ENCODE measurements at regions not wholly inside any gene's neighbourhood (a gene's known extent, or its start where the extent isn't known, plus 50 kb on each side); places are given as distances from the start of the nearest gene placed in this dataset.
"Not testable (repeated sequence)": the region's sequence is repeated elsewhere in the genome, so short reads cannot be mapped to it uniquely, and the experiment has no call there.

GRCh38 chr3:177633671-177634207, 436.5 kb upstream of the TBL1XR1 start:
- no peaks in the 10 kb centered on the region for H3K36me3 ChIP-seq
- TF ChIP-seq POLR2AphosphoS5 (IDR thresholded peaks at IDR 0.05) (no peak), POLR2A (IDR thresholded peaks at IDR 0.05) (no peak)
- TF ChIP-seq, protein P1, sequence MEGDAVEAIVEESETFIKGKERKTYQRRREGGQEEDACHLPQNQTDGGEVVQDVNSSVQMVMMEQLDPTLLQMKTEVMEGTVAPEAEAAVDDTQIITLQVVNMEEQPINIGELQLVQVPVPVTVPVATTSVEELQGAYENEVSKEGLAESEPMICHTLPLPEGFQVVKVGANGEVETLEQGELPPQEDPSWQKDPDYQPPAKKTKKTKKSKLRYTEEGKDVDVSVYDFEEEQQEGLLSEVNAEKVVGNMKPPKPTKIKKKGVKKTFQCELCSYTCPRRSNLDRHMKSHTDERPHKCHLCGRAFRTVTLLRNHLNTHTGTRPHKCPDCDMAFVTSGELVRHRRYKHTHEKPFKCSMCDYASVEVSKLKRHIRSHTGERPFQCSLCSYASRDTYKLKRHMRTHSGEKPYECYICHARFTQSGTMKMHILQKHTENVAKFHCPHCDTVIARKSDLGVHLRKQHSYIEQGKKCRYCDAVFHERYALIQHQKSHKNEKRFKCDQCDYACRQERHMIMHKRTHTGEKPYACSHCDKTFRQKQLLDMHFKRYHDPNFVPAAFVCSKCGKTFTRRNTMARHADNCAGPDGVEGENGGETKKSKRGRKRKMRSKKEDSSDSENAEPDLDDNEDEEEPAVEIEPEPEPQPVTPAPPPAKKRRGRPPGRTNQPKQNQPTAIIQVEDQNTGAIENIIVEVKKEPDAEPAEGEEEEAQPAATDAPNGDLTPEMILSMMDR (IDR thresholded peaks at IDR 0.05) = no peak
- H3K4me3 ChIP-seq = no peak overlapping the region
- intact Hi-C loops (cut with DNase I; ENCODE audit: low total_unique reads) = loop anchor here (5.0 kb wide), 1 partner anchor 411 kb away; no protein-coding TSS in a partner anchor
- H3K9me3 ChIP-seq = peaks cover 3 to 4% of the 10 kb centered on the region in 2 donors
- H3K4me1 ChIP-seq = no peaks in the 10 kb centered on the region
- H3K27ac ChIP-seq = no peak overlapping the region
- no peak for DNase-seq (ENCODE audit: low spot score in 2 of 2)
- H3K27me3 ChIP-seq = no peaks in the 10 kb centered on the region

GRCh38 chr3:177635601-177636106, 438.4 kb upstream of the TBL1XR1 start:
- intact Hi-C loops (cut with DNase I; ENCODE audit: low total_unique reads); H3K9me3 ChIP-seq; H3K4me1 ChIP-seq; H3K4me3 ChIP-seq; DNase-seq (ENCODE audit: low spot score in 2 of 2); H3K27me3 ChIP-seq; H3K27ac ChIP-seq; H3K36me3 ChIP-seq: not testable (repeated sequence)

- intact Hi-C loops (cut with DNase I; ENCODE audit: low total_unique reads) = no loop called here
- Histone ChIP-seq H3K27me3 (no peaks in the 10 kb centered on the region), H3K27ac (no peak overlapping the region), H3K9me3 (peaks cover 3 to 4% of the 10 kb centered on the region in 2 donors), H3K4me3 (no peak overlapping the region), H3K4me1 (no peaks in the 10 kb centered on the region), H3K36me3 (no peaks in the 10 kb centered on the region)
- DNase-seq (ENCODE audit: low spot score in 2 of 2) = no peak
- TF ChIP-seq POLR2AphosphoS5 (IDR thresholded peaks at IDR 0.05) (no peak), POLR2A (IDR thresholded peaks at IDR 0.05) (no peak)
- TF ChIP-seq, protein P1 (IDR thresholded peaks at IDR 0.05) = no peak
These were observed 443.2 kb upstream of the TBL1XR1 start for GRCh38 chr3:177640319-177640965.

DNA sequence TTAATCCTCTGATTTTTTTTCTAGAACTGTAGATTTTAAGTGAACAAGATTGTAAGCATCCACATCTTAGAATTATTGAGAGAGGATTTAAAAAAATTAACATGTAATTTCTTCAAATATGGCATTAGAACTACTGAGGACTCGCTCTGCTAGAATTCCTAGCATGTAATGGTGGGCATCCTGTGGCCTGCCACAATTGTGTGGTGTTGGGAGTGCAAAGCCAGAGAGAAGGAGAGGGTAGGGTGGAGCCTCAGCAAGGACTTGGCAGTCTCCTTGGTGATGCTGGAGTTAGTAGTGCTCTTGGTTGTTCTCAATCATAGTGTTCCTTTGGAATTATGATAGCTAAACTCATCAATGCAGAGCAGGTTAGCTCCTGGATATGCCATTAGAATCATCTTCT, 443.9 kb upstream of the TBL1XR1 start:
- Histone ChIP-seq H3K27me3 (no peaks in the 10 kb centered on the region), H3K4me1 (no peaks in the 10 kb centered on the region), H3K4me3 (no peak overlapping the region), H3K36me3 (no peaks in the 10 kb centered on the region), H3K9me3 (no peaks in the 10 kb centered on the region), H3K27ac (no peak overlapping the region)
- no peak for DNase-seq (ENCODE audit: low spot score in 2 of 2)
- intact Hi-C loops (cut with DNase I; ENCODE audit: low total_unique reads) = no loop called here
- TF ChIP-seq, protein P1 (IDR thresholded peaks at IDR 0.05) = no peak
- TF ChIP-seq POLR2AphosphoS5 (IDR thresholded peaks at IDR 0.05) (no peak), POLR2A (IDR thresholded peaks at IDR 0.05) (no peak)

DNA sequence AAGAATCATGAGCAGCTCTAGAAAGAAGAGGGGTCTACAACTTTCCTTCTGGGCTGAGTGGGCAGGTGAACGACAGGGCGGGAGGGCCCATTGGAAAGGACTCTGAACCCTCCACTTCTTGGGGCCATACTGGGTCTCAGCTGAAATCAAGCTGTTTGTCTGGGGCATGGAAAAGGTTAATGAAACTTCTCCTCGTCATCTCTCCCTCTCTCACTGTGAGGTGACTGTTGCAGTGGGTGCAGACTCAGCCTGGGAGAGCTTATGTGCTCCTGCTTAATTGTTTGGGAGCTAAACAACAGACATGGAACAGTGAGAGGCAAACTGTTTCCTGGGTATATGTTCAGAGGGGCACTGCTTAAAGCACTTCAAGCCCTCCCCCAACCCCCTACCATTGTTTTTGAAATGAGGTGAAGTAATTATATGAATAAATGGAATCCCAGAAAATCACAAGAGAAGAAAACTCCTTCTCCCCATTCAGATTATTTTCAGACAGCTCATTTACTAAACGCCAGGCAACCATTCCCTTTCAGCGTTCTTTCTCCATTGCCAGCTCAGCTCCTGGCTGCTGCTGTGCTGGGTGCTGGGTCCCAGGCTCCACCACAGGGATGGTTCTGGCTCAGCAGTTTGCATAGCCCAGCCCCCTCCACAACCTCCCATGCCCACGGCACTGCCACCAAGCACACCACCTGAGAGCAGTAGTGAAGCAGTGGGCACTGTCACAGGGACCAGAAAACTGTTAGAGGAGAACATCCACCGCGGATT, 444.9 kb upstream of the TBL1XR1 start:
- intact Hi-C loops (cut with DNase I; ENCODE audit: low total_unique reads) = no loop called here
- H3K4me3 ChIP-seq = no peak overlapping the region
- TF ChIP-seq POLR2A (IDR thresholded peaks at IDR 0.05) (no peak), POLR2AphosphoS5 (IDR thresholded peaks at IDR 0.05) (no peak)
- TF ChIP-seq, protein P1 (IDR thresholded peaks at IDR 0.05) = no peak
- H3K27me3 ChIP-seq = no peaks in the 10 kb centered on the region
- no peaks in the 10 kb centered on the region for H3K9me3 ChIP-seq
- H3K4me1 ChIP-seq = no peaks in the 10 kb centered on the region
- H3K27ac ChIP-seq = peak overlapping the region in 1 of 2 donors; percentile 22
- no peak for DNase-seq (ENCODE audit: low spot score in 2 of 2)
- no peaks in the 10 kb centered on the region for H3K36me3 ChIP-seq

All from breast epithelium (tissue), 4 donors.